Endodermal cell (in vitro differentiated cells): ENCODE measurements at regions not wholly inside any gene's neighbourhood (a gene's known extent, or its start where the extent isn't known, plus 50 kb on each side); places are given as distances from the start of the nearest gene placed in this dataset.

Experiments
- DNase-seq: peaks from one replicate; pipeline ENCODE4 v3.0.0-alpha.2; 2017
- H3K27ac ChIP-seq: 2 replicates; pipeline ENCODE4 v1.5.1; 2013; ENCODE audit warnings: mild to moderate bottlenecking, low read depth, low read length, moderate library complexity
- H3K27me3 ChIP-seq: 2 replicates; pipeline ENCODE4 v1.6.1; 2013; ENCODE audit warnings: mild to moderate bottlenecking, low read length, moderate library complexity; ENCODE audit not compliant: insufficient read depth, control insufficient read depth, poor library complexity, severe bottlenecking
- H3K36me3 ChIP-seq: 2 replicates; pipeline ENCODE4 v1.7.0; 2013; ENCODE audit warnings: mild to moderate bottlenecking, low read length, moderate library complexity; ENCODE audit not compliant: control insufficient read depth, insufficient read depth
- H3K4me1 ChIP-seq: one replicate; pipeline ENCODE4 v1.7.0; 2013; ENCODE audit warnings: low read length; ENCODE audit not compliant: control insufficient read depth, insufficient read depth
- H3K4me3 ChIP-seq: 2 replicates; pipeline ENCODE4 v1.5.1; 2013; ENCODE audit warnings: mild to moderate bottlenecking, low read length, moderate library complexity
- H3K9ac ChIP-seq: 2 replicates; pipeline ENCODE4 v1.6.1; 2013; ENCODE audit warnings: mild to moderate bottlenecking, low read length, moderate library complexity; ENCODE audit not compliant: poor library complexity, severe bottlenecking; ENCODE audit errors: extremely low read depth
- H3K9me3 ChIP-seq: 2 replicates; pipeline ENCODE4 v1.6.1; 2013; ENCODE audit warnings: mild to moderate bottlenecking, low read length, moderate library complexity; ENCODE audit not compliant: control insufficient read depth
- H3K27ac Mint-ChIP-seq: 2 replicates; pipeline ENCODE4 v1.8.0; 2020; ENCODE audit warnings: mixed read lengths
- H3K27me3 Mint-ChIP-seq: 2 replicates; pipeline ENCODE4 v1.8.0; 2021; ENCODE audit warnings: mild to moderate bottlenecking, mixed read lengths; ENCODE audit not compliant: insufficient read depth
- H3K36me3 Mint-ChIP-seq: 2 replicates; pipeline ENCODE4 v1.8.0; 2020; ENCODE audit warnings: low read depth, mixed read lengths
- H3K4me1 Mint-ChIP-seq: 2 replicates; pipeline ENCODE4 v1.8.0; 2020; ENCODE audit warnings: mixed read lengths
- H3K4me3 Mint-ChIP-seq: 2 replicates; pipeline ENCODE4 v1.8.0; 2020; ENCODE audit warnings: mild to moderate bottlenecking, moderate library complexity, mixed read lengths
- H3K9me3 Mint-ChIP-seq: 2 replicates; pipeline ENCODE4 v1.8.0; 2020; ENCODE audit warnings: mild to moderate bottlenecking, mixed read lengths
- WGBS, 2 experiments: methylation state at CpG; one replicate each; pipeline versions ENCODE4 v1.1.5 to v1.1.7; 2013; ENCODE audit warnings: missing lambda C conversion rate in 2 of 2, mixed read lengths in 1 of 2; ENCODE audit not compliant: insufficient coverage in 1 of 2, insufficient read length in 1 of 2; 5-methylcytosine and 5-hydroxymethylcytosine counted together
- TF ChIP-seq, protein P1 (sequence below): fragments of 200-600 bp; sonication (generic); conservative IDR thresholded peaks from 2 replicates; pipeline ENCODE4 v1.5.0; 2021; ENCODE audit warnings: antibody characterized with exemption, mild to moderate bottlenecking

DNA sequence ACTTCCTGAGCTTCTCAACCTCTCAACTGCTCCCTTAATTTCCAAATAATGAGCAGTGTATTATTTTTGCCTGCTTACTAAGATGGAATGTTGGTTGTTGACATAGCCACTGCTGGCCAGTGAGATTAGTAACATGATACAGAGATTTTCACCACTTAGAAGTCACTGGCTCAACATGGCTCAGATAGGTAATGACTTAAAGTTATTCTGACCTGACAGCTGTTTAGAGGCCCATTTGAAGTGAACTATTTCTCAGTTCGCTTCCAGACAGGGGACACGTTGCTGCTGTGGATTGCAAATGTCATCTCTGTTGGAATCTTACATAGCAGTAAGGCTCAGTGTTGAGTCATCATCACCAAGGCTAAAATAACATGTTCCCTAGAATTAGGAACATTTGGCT lies 490.2 kb downstream of the TLE4 start:
- no peak overlapping the region for H3K4me3 Mint-ChIP-seq
- Histone ChIP-seq H3K9ac (no peak overlapping the region), H3K27me3 (peaks cover 27% of the 10 kb centered on the region), H3K4me1 (peaks cover 13% of the 10 kb centered on the region), H3K36me3 (no peaks in the 10 kb centered on the region), H3K27ac (no peak overlapping the region), H3K9me3 (peaks cover 26% of the 10 kb centered on the region), H3K4me3 (peak overlapping the region; percentile 43)
- no peaks in the 10 kb centered on the region for H3K36me3 Mint-ChIP-seq
- DNase-seq = peak; percentile 48
- peaks cover 42% of the 10 kb centered on the region for H3K4me1 Mint-ChIP-seq
- TF ChIP-seq, protein P1, sequence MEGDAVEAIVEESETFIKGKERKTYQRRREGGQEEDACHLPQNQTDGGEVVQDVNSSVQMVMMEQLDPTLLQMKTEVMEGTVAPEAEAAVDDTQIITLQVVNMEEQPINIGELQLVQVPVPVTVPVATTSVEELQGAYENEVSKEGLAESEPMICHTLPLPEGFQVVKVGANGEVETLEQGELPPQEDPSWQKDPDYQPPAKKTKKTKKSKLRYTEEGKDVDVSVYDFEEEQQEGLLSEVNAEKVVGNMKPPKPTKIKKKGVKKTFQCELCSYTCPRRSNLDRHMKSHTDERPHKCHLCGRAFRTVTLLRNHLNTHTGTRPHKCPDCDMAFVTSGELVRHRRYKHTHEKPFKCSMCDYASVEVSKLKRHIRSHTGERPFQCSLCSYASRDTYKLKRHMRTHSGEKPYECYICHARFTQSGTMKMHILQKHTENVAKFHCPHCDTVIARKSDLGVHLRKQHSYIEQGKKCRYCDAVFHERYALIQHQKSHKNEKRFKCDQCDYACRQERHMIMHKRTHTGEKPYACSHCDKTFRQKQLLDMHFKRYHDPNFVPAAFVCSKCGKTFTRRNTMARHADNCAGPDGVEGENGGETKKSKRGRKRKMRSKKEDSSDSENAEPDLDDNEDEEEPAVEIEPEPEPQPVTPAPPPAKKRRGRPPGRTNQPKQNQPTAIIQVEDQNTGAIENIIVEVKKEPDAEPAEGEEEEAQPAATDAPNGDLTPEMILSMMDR = no peak
- H3K9me3 Mint-ChIP-seq = peaks cover 22% of the 10 kb centered on the region
- no peak overlapping the region for H3K27ac Mint-ChIP-seq
- WGBS, 2 experiments = 50 to 100% methylated on average over 1 to 2 of the region's 2 CpGs
- peaks cover 34% of the 10 kb centered on the region for H3K27me3 Mint-ChIP-seq

DNA sequence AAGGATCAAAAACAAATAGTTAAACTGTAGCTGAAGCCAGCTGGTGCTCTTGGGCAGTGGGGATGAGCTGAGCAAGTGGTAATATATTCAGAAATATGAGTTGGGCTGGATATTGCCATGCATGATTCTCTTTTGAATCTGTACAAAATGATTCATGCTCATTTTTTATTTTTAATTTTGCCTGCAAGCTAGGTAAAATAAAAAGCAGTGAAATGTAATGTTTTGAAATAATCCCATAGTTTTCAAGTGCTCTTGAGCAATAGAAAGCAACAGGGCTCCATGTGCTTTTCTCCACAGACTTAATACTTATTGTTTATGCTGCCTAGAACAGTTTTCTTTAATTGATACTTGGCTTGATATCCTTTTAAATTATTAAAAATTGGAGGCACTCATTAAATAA lies 489.3 kb downstream of the TLE4 start:
- Mint-ChIP-seq H3K4me1 (peaks cover 33% of the 10 kb centered on the region), H3K36me3 (no peaks in the 10 kb centered on the region), H3K27me3 (peaks cover 34% of the 10 kb centered on the region), H3K9me3 (peaks cover 24% of the 10 kb centered on the region), H3K4me3 (no peak overlapping the region), H3K27ac (no peak overlapping the region)
- Histone ChIP-seq H3K27me3 (peaks cover 27% of the 10 kb centered on the region), H3K9me3 (peaks cover 32% of the 10 kb centered on the region), H3K4me3 (peak overlapping the region; percentile 54), H3K36me3 (no peaks in the 10 kb centered on the region), H3K4me1 (peaks cover 13% of the 10 kb centered on the region), H3K27ac (no peak overlapping the region), H3K9ac (no peak overlapping the region)
- no peak for DNase-seq
- TF ChIP-seq, protein P1 = no peak

DNA sequence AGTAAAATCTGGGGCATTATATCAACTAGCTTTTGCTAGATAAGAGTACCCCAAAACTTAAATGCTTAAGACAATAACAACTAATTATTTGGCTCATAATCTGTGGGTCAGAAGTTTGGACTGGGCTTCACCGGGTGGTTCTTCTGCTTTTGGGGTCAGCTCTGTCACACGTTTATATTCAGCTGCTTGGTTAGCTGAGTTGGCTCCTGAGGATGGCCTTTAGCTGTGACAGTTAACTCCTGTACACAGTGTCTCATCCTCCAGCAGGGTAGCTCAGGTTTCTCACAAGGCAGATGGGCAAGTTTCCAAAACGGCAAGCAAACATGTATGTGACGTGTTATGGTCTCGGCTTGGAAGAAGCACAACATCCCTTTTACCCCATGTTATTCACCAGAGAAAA lies 488.2 kb downstream of the TLE4 start:
- Mint-ChIP-seq H3K36me3 (no peaks in the 10 kb centered on the region), H3K9me3 (peaks cover 24% of the 10 kb centered on the region), H3K4me3 (no peak overlapping the region), H3K27me3 (peaks cover 23% of the 10 kb centered on the region), H3K4me1 (peaks cover 24% of the 10 kb centered on the region), H3K27ac (no peak overlapping the region)
- TF ChIP-seq, protein P1 = no peak
- Histone ChIP-seq H3K27ac (no peak overlapping the region), H3K4me1 (peaks cover 7% of the 10 kb centered on the region), H3K36me3 (no peaks in the 10 kb centered on the region), H3K27me3 (peaks cover 18% of the 10 kb centered on the region), H3K9ac (no peak overlapping the region), H3K9me3 (peaks cover 32% of the 10 kb centered on the region), H3K4me3 (peak overlapping the region; percentile 38)
- no peak for DNase-seq
- WGBS, 2 experiments = 98 to 100% methylated on average over 2 to 5 of the region's 5 CpGs
